Progenitor cell of endocrine pancreas (in vitro differentiated cells): ENCODE measurements at regions not wholly inside any gene's neighbourhood (a gene's known extent, or its start where the extent isn't known, plus 50 kb on each side); places are given as distances from the start of the nearest gene placed in this dataset.

ENCODE experiments used
- DNase-seq: peaks from one replicate; pipeline ENCODE4 v3.0.0; 2021; ENCODE audit warnings: low spot score; ENCODE audit not compliant: unreplicated experiment
- H3K27ac Mint-ChIP-seq: 2 replicates; pipeline ENCODE4 v1.8.0; 2021; ENCODE audit warnings: mild to moderate bottlenecking, moderate library complexity, mixed read lengths
- H3K27me3 Mint-ChIP-seq: 2 replicates; pipeline ENCODE4 v1.8.0; 2021; ENCODE audit warnings: mixed read lengths
- H3K36me3 Mint-ChIP-seq: 2 replicates; pipeline ENCODE4 v1.8.0; 2022; ENCODE audit warnings: mixed read lengths; ENCODE audit not compliant: insufficient read depth
- H3K4me1 Mint-ChIP-seq: 2 replicates; pipeline ENCODE4 v1.8.0; 2021; ENCODE audit warnings: low read depth, mixed read lengths
- H3K4me3 Mint-ChIP-seq: 2 replicates; pipeline ENCODE4 v1.8.0; 2021; ENCODE audit warnings: low read depth, mild to moderate bottlenecking, moderate library complexity, mixed read lengths
- H3K9me3 Mint-ChIP-seq: 2 replicates; pipeline ENCODE4 v1.8.0; 2021; ENCODE audit warnings: low read depth, mixed read lengths
- TF ChIP-seq, protein P1 (sequence below): fragments of 200-600 bp; sonication (generic); IDR thresholded peaks from one replicate; pipeline ENCODE4 v1.5.0; 2021; ENCODE audit warnings: antibody characterized with exemption, mild to moderate bottlenecking; ENCODE audit not compliant: unreplicated experiment

- Mint-ChIP-seq H3K4me3 (no peak overlapping the region), H3K4me1 (peaks cover 4% of the 10 kb centered on the region), H3K27me3 (no peaks in the 10 kb centered on the region), H3K9me3 (no peaks in the 10 kb centered on the region), H3K36me3 (no peaks in the 10 kb centered on the region), H3K27ac (no peak overlapping the region)
- TF ChIP-seq, protein P1, sequence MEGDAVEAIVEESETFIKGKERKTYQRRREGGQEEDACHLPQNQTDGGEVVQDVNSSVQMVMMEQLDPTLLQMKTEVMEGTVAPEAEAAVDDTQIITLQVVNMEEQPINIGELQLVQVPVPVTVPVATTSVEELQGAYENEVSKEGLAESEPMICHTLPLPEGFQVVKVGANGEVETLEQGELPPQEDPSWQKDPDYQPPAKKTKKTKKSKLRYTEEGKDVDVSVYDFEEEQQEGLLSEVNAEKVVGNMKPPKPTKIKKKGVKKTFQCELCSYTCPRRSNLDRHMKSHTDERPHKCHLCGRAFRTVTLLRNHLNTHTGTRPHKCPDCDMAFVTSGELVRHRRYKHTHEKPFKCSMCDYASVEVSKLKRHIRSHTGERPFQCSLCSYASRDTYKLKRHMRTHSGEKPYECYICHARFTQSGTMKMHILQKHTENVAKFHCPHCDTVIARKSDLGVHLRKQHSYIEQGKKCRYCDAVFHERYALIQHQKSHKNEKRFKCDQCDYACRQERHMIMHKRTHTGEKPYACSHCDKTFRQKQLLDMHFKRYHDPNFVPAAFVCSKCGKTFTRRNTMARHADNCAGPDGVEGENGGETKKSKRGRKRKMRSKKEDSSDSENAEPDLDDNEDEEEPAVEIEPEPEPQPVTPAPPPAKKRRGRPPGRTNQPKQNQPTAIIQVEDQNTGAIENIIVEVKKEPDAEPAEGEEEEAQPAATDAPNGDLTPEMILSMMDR, result no peak
- no peak for DNase-seq
Observed at GRCh38 chr3:86229775-86230094, 761.2 kb downstream of the VGLL3 start.

DNA sequence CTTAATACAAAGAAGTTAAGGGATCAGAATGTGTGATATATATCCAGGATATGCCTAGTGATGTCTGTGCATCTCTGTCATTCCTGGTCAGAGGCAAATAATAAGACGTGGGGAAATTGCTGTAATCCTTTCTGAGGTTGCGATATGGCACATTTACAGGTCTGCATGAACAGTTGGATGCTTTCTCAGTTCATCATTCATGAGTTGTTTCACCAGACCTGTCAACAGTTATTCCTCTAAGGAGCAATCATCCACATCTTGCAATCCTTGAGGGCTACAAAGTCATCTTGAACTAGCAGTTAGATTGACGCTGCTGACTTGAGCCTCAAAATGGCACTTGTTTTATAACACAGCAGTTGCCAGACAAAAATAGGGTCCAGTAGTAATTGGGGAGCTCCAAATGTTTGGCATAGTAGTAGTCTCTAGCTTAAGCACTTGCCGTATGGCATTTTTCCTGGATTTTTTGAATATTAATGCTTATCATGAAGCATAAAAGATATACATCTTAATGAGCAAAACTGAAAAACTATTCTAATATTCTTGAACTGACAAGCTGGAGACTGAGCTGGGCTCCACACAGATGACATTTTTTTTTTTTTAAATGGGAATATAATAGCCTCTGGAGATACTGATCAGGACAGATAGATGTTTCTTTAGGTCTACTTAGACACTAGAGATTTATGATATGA, 761.7 kb downstream of the VGLL3 start:
- Mint-ChIP-seq H3K27ac (no peak overlapping the region), H3K27me3 (no peaks in the 10 kb centered on the region), H3K4me1 (peaks cover 4% of the 10 kb centered on the region), H3K9me3 (no peaks in the 10 kb centered on the region), H3K4me3 (no peak overlapping the region), H3K36me3 (no peaks in the 10 kb centered on the region)
- DNase-seq, result no peak
- TF ChIP-seq, protein P1, result no peak

DNA sequence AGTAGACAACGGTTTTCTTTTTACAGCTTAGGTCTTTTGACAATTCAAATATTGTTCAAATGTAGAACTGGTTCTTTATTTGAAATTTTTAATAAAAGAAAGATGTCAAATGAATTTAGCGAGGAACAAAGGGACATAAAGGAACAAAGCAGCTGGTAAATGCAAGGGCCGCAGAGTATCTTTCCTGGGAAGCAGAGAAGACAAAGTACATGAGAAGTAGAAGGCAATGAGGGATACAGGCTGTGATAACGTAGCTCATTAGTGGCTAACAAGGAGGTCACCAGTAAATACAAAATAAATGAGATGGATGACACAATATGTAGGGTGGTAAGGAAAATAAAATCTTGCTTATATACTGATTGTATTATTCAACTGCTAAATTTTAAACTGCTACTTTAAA, 762.8 kb downstream of the VGLL3 start:
- no peak for DNase-seq
- Mint-ChIP-seq H3K27ac (no peak overlapping the region), H3K9me3 (no peaks in the 10 kb centered on the region), H3K4me1 (no peaks in the 10 kb centered on the region), H3K36me3 (no peaks in the 10 kb centered on the region), H3K4me3 (no peak overlapping the region), H3K27me3 (no peaks in the 10 kb centered on the region)
- TF ChIP-seq, protein P1, result no peak

DNA sequence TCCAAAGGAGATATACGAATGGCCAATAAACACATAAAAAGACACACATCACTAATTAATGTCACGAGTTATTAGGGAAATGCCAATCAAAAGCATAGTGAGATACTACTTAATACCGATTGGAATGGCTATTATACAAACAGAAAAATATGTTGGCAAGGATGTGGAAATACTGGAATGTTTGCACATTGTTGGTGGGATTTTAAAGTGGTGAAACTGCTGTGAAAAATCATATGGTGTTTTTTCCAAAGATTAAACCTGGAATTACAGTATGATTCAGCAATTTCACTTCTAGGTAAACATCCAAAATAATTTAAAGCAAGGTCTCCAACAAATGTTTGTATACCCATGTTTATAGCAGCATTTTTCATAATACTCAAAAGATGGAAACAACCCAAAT, 765.5 kb downstream of the VGLL3 start:
- Mint-ChIP-seq H3K27ac (no peak overlapping the region), H3K36me3 (no peaks in the 10 kb centered on the region), H3K4me1 (no peaks in the 10 kb centered on the region), H3K4me3 (no peak overlapping the region), H3K9me3 (peaks cover 10% of the 10 kb centered on the region), H3K27me3 (no peaks in the 10 kb centered on the region)
- no peak for DNase-seq
- TF ChIP-seq, protein P1, result no peak

- TF ChIP-seq, protein P1, result no peak
- Mint-ChIP-seq H3K27ac (no peak overlapping the region), H3K4me3 (no peak overlapping the region)
Observed at GRCh38 chr3:86221601-86222000, 769.3 kb downstream of the VGLL3 start.

More at GRCh38 chr3:86221601-86222000, 769.3 kb downstream of the VGLL3 start:
- DNase-seq, result no peak
- Mint-ChIP-seq H3K36me3 (no peaks in the 10 kb centered on the region), H3K27me3 (no peaks in the 10 kb centered on the region), H3K4me1 (no peaks in the 10 kb centered on the region), H3K9me3 (peaks cover 10% of the 10 kb centered on the region)
